ENCODE measurements at regions not wholly inside any gene's neighbourhood (a gene's known extent, or its start where the extent isn't known, plus 50 kb on each side); places are given as distances from the start of the nearest gene placed in this dataset.

DNA sequence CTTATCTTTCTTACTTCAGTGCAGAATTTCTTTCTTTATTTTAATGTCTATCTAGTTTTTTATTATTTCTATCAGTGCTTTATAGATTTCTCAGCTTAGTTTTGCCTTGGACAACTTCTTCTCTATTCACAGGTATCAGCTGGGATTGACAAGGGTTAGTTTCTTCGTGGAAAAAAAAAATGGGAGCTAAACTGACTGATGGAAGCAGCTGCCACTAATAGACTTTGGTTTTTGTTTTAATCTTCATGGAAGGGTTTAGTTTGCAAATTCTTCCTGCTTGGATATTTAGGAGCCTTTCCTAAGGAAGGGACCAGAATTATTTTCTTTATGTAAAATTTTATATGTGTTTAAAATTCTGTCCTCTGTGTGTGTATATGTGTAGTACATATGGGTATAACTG lies 306.1 kb upstream of the FMN2 start:
- TF ChIP-seq, protein P1, sequence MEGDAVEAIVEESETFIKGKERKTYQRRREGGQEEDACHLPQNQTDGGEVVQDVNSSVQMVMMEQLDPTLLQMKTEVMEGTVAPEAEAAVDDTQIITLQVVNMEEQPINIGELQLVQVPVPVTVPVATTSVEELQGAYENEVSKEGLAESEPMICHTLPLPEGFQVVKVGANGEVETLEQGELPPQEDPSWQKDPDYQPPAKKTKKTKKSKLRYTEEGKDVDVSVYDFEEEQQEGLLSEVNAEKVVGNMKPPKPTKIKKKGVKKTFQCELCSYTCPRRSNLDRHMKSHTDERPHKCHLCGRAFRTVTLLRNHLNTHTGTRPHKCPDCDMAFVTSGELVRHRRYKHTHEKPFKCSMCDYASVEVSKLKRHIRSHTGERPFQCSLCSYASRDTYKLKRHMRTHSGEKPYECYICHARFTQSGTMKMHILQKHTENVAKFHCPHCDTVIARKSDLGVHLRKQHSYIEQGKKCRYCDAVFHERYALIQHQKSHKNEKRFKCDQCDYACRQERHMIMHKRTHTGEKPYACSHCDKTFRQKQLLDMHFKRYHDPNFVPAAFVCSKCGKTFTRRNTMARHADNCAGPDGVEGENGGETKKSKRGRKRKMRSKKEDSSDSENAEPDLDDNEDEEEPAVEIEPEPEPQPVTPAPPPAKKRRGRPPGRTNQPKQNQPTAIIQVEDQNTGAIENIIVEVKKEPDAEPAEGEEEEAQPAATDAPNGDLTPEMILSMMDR (IDR thresholded peaks at IDR 0.05), result no peak
- no peak for TF ChIP-seq POLR2A (IDR thresholded peaks at IDR 0.05)

Data from esophagus squamous epithelium (tissue), 4 donors.